ENCODE measurements at regions not wholly inside any gene's neighbourhood (a gene's known extent, or its start where the extent isn't known, plus 50 kb on each side); places are given as distances from the start of the nearest gene placed in this dataset.

DNA sequence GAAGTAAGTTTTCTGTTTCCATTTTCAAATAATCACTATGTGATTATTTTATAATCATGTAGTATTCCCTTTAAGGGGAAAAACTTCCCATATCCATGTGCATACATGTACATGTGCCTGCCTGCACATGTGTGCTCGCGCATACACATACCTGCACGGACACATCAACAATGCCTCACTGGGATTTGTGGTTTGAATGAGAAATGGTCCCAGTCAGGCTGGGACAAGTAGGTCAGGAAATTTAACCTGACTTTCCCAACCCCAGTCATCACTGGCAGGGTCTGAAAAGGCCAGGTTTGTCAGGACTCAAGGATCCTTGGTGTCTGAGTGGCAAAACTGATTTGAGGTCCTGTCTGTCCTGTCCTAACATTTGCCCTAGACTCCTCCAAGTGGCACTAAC is 109.3 kb upstream of the MRPS22 start:
- Histone ChIP-seq H3K36me3 (no peaks in the 10 kb centered on the region), H3K4me1 (no peaks in the 10 kb centered on the region), H3K27ac (no peak overlapping the region), H3K4me3 (no peak overlapping the region), H3K9me3 (no peaks in the 10 kb centered on the region), H3K27me3 (peaks cover 0 to 10% (median 0%) of the 10 kb centered on the region in 7 donors)
- WGBS, 2 donors = 66 to 88% methylated on average over 3 of the region's 3 CpGs
- ATAC-seq (peak in 1 of 8 donors; percentile 17), DNase-seq (no peak)
- TF ChIP-seq CTCF (IDR thresholded peaks at IDR 0.05) = no peak
- intact Hi-C loops (cut with DNase I) = no loop called here

DNA sequence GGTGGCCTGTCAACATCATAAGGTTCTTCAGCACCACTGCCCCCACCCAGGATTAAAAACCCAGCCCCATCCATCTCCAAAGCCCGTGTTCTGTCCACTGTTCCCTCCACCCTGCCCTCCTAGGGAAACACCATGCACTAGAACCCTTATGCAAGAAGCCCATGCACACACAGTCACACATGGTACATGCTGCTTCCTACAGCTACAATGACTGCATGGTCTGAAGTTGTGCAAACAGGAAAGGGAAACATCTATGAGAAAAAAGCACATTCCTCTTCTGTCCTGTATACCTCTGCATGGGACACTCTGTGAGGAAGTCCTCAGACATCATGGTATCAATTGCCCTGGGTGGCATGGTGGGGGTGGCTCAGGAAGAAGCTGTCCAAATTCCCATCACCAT is 108.6 kb upstream of the MRPS22 start:
- intact Hi-C loops (cut with DNase I) = no loop called here

GRCh38 chr3:139236336-139236735 is 107.5 kb upstream of the MRPS22 start:
- intact Hi-C loops (cut with DNase I) = no loop called here
- ATAC-seq (no peak), DNase-seq (no peak)
- Histone ChIP-seq H3K9me3 (no peaks in the 10 kb centered on the region), H3K36me3 (no peaks in the 10 kb centered on the region), H3K4me3 (no peak overlapping the region), H3K27me3 (peaks cover 0 to 23% (median 3%) of the 10 kb centered on the region in 7 donors), H3K27ac (no peak overlapping the region), H3K4me1 (no peaks in the 10 kb centered on the region)
- WGBS, 2 donors = 49 to 53% methylated on average over 3 of the region's 3 CpGs
- no peak for TF ChIP-seq CTCF (IDR thresholded peaks at IDR 0.05)

More for the DNA sequence above, 108.6 kb upstream of the MRPS22 start:
- no peaks in the 10 kb centered on the region for H3K36me3 ChIP-seq
- DNase-seq = no peak
- 86 to 93% methylated on average over 1 of the region's 1 CpG for whole genome bisulfite sequencing, 2 donors
- no peak for TF ChIP-seq CTCF (IDR thresholded peaks at IDR 0.05)
- H3K27ac ChIP-seq = no peak overlapping the region
- H3K27me3 ChIP-seq = peaks cover 0 to 16% (median 0%) of the 10 kb centered on the region in 7 donors
- no peak for ATAC-seq
- H3K9me3 ChIP-seq = no peaks in the 10 kb centered on the region
- no peaks in the 10 kb centered on the region for H3K4me1 ChIP-seq
- no peak overlapping the region for H3K4me3 ChIP-seq

GRCh38 chr3:139238281-139239030 is 105.4 kb upstream of the MRPS22 start:
- no peak overlapping the region for H3K4me3 ChIP-seq
- no peak for DNase-seq
- 54 to 55% methylated on average over 12 of the region's 12 CpGs for WGBS, 2 donors
- peaks cover 0 to 33% (median 11%) of the 10 kb centered on the region in 7 donors for H3K27me3 ChIP-seq
- intact Hi-C loops (cut with DNase I) = no loop called here
- TF ChIP-seq CTCF (IDR thresholded peaks at IDR 0.05) = no peak
- no peaks in the 10 kb centered on the region for H3K4me1 ChIP-seq
- H3K36me3 ChIP-seq = no peaks in the 10 kb centered on the region
- no peaks in the 10 kb centered on the region for H3K9me3 ChIP-seq
- no peak overlapping the region for H3K27ac ChIP-seq
- no peak for ATAC-seq
